ENCODE measurements at regions not wholly inside any gene's neighbourhood (a gene's known extent, or its start where the extent isn't known, plus 50 kb on each side); places are given as distances from the start of the nearest gene placed in this dataset.

GRCh38 chr1:228836427-228836826, 101.1 kb downstream of the RHOU start:
- Histone ChIP-seq H3K27ac (ENCODE audit: low read length) (no peak overlapping the region), H3K9me3 (ENCODE audit: control insufficient read depth, insufficient read depth, low read length) (no peaks in the 10 kb centered on the region), H3K4me1 (ENCODE audit: control insufficient read depth, insufficient read depth, low read length) (no peaks in the 10 kb centered on the region), H3K4me3 (ENCODE audit: low read length) (no peak overlapping the region), H3K27me3 (ENCODE audit: control insufficient read depth, insufficient read depth, low read length) (no peaks in the 10 kb centered on the region), H3K36me3 (ENCODE audit: control insufficient read depth, insufficient read depth, low read length) (no peaks in the 10 kb centered on the region)
- no peaks in the 10 kb centered on the region for H3K36me3 Mint-ChIP-seq
- H3K27ac Mint-ChIP-seq: no peak overlapping the region
- DNase-seq: no peak
- no peak for ATAC-seq
- no peaks in the 10 kb centered on the region for H3K4me1 Mint-ChIP-seq
- no peaks in the 10 kb centered on the region for H3K27me3 Mint-ChIP-seq (ENCODE audit: low read depth in 2 of 2)
- TF ChIP-seq, protein P1, sequence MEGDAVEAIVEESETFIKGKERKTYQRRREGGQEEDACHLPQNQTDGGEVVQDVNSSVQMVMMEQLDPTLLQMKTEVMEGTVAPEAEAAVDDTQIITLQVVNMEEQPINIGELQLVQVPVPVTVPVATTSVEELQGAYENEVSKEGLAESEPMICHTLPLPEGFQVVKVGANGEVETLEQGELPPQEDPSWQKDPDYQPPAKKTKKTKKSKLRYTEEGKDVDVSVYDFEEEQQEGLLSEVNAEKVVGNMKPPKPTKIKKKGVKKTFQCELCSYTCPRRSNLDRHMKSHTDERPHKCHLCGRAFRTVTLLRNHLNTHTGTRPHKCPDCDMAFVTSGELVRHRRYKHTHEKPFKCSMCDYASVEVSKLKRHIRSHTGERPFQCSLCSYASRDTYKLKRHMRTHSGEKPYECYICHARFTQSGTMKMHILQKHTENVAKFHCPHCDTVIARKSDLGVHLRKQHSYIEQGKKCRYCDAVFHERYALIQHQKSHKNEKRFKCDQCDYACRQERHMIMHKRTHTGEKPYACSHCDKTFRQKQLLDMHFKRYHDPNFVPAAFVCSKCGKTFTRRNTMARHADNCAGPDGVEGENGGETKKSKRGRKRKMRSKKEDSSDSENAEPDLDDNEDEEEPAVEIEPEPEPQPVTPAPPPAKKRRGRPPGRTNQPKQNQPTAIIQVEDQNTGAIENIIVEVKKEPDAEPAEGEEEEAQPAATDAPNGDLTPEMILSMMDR (IDR thresholded peaks at IDR 0.05): no peak
- H3K9me3 Mint-ChIP-seq: no peaks in the 10 kb centered on the region
- no peak overlapping the region for H3K4me3 Mint-ChIP-seq
- intact Hi-C loops (cut with micrococcal nuclease): no loop called here
- WGBS (ENCODE audit: insufficient coverage): 95% methylated on average over 3 of the region's 3 CpGs

DNA sequence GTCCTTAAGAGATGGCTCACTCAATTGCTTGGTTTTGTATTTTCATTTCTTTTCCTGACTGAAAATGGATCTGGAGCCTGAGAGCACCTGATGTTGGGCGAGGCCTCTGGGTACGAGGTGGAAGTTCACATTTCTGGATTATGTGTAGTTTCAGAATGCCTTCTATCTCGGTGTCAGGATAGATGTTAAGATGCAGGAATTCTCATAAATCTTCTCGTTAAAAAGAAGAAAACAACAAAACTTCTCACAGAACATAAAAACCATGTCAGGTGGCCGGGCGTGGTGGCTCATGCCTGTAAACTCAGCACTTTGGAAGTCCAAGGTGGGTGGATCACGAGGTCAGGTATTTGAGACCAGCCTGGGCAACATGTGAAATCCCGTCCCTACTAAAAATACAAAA, 101.8 kb downstream of the RHOU start:
- Mint-ChIP-seq H3K27ac (no peak overlapping the region), H3K36me3 (no peaks in the 10 kb centered on the region), H3K4me1 (no peaks in the 10 kb centered on the region), H3K4me3 (no peak overlapping the region), H3K9me3 (no peaks in the 10 kb centered on the region), H3K27me3 (ENCODE audit: low read depth in 2 of 2) (no peaks in the 10 kb centered on the region)
- Histone ChIP-seq H3K4me1 (ENCODE audit: control insufficient read depth, insufficient read depth, low read length) (no peaks in the 10 kb centered on the region), H3K9me3 (ENCODE audit: control insufficient read depth, insufficient read depth, low read length) (no peaks in the 10 kb centered on the region), H3K36me3 (ENCODE audit: control insufficient read depth, insufficient read depth, low read length) (no peaks in the 10 kb centered on the region), H3K27me3 (ENCODE audit: control insufficient read depth, insufficient read depth, low read length) (no peaks in the 10 kb centered on the region), H3K27ac (ENCODE audit: low read length) (no peak overlapping the region), H3K4me3 (ENCODE audit: low read length) (no peak overlapping the region)
- TF ChIP-seq, protein P1 (IDR thresholded peaks at IDR 0.05): no peak
- no peak for DNase-seq
- 93% methylated on average over 8 of the region's 8 CpGs for WGBS (ENCODE audit: insufficient coverage)
- intact Hi-C loops (cut with micrococcal nuclease): no loop called here
- ATAC-seq: no peak

GRCh38 chr1:228837817-228838716, 102.8 kb downstream of the RHOU start:
- H3K27me3 Mint-ChIP-seq (ENCODE audit: low read depth in 2 of 2): no peaks in the 10 kb centered on the region
- DNase-seq (no peak), ATAC-seq (no peak)
- Histone ChIP-seq H3K27me3 (ENCODE audit: control insufficient read depth, insufficient read depth, low read length) (no peaks in the 10 kb centered on the region), H3K9me3 (ENCODE audit: control insufficient read depth, insufficient read depth, low read length) (no peaks in the 10 kb centered on the region), H3K4me3 (ENCODE audit: low read length) (no peak overlapping the region), H3K27ac (ENCODE audit: low read length) (no peak overlapping the region), H3K4me1 (ENCODE audit: control insufficient read depth, insufficient read depth, low read length) (no peaks in the 10 kb centered on the region), H3K36me3 (ENCODE audit: control insufficient read depth, insufficient read depth, low read length) (no peaks in the 10 kb centered on the region)
- no peaks in the 10 kb centered on the region for H3K4me1 Mint-ChIP-seq
- intact Hi-C loops (cut with micrococcal nuclease): no loop called here
- no peak overlapping the region for H3K27ac Mint-ChIP-seq
- TF ChIP-seq, protein P1 (IDR thresholded peaks at IDR 0.05): no peak
- H3K4me3 Mint-ChIP-seq: no peak overlapping the region
- H3K9me3 Mint-ChIP-seq: peaks cover 0 to 4% of the 10 kb centered on the region in 2 donors
- no peaks in the 10 kb centered on the region for H3K36me3 Mint-ChIP-seq
- WGBS (ENCODE audit: insufficient coverage): 88% methylated on average over 11 of the region's 11 CpGs
